22Rv1 (cell line): ENCODE measurements at regions not wholly inside any gene's neighbourhood (a gene's known extent, or its start where the extent isn't known, plus 50 kb on each side); places are given as distances from the start of the nearest gene placed in this dataset.

ENCODE experiments used
- ZFX ChIP-seq: fragments of 450-650 bp; IDR thresholded peaks from 2 replicates; pipeline ENCODE4 v1.6.1; 2017; ENCODE audit warnings: antibody characterized with exemption, borderline replicate concordance
- TF ChIP-seq, protein P1 (sequence below): fragments of 450-650 bp; IDR thresholded peaks from 2 replicates; pipeline ENCODE4 v1.5.1; 2017; ENCODE audit warnings: mild to moderate bottlenecking

DNA sequence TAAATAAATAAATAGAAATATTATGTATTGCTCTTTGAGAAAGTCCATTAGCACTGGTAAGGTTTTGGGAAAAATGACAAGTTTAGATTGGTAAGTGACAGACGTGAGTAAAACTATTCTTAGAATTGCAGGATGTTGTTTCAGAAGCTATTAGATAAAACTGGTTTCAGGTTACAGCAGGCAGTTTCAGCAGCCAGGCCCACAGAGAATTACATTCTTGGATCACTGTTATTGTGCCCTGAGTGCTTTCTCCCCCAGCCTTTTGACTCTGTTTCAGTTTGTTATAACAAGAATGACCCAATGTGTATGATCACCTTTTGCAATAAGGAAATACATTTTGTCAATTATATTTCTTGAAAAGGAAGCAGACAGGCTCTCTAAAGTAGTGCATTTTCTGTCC is 86.5 kb downstream of the DKK1 start:
- TF ChIP-seq, protein P1, sequence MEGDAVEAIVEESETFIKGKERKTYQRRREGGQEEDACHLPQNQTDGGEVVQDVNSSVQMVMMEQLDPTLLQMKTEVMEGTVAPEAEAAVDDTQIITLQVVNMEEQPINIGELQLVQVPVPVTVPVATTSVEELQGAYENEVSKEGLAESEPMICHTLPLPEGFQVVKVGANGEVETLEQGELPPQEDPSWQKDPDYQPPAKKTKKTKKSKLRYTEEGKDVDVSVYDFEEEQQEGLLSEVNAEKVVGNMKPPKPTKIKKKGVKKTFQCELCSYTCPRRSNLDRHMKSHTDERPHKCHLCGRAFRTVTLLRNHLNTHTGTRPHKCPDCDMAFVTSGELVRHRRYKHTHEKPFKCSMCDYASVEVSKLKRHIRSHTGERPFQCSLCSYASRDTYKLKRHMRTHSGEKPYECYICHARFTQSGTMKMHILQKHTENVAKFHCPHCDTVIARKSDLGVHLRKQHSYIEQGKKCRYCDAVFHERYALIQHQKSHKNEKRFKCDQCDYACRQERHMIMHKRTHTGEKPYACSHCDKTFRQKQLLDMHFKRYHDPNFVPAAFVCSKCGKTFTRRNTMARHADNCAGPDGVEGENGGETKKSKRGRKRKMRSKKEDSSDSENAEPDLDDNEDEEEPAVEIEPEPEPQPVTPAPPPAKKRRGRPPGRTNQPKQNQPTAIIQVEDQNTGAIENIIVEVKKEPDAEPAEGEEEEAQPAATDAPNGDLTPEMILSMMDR, result no peak
- no peak for TF ChIP-seq ZFX
